MM.1S (cell line): ENCODE measurements at regions not wholly inside any gene's neighbourhood (a gene's known extent, or its start where the extent isn't known, plus 50 kb on each side); places are given as distances from the start of the nearest gene placed in this dataset.

ENCODE experiments used
- DNase-seq: peaks from one replicate; pipeline ENCODE4 v3.0.0-alpha.2; 2015
- H2AFZ ChIP-seq: fragments of 300-600 bp; sonication (generic); 2 replicates; pipeline ENCODE4 v1.6.0; 2016; ENCODE audit warnings: antibody characterized with exemption, low read length
- H3F3A ChIP-seq: fragments of 300-600 bp; sonication (generic); 2 replicates; pipeline ENCODE4 v1.6.1; 2016; ENCODE audit warnings: mild to moderate bottlenecking, antibody characterized with exemption, low read length, moderate library complexity, mixed read lengths; ENCODE audit not compliant: insufficient read depth
- H3K27ac ChIP-seq: fragments of 300-600 bp; sonication (generic); 2 replicates; pipeline ENCODE4 v1.5.1; 2016; ENCODE audit warnings: mild to moderate bottlenecking, low read length
- H3K27me3 ChIP-seq: fragments of 300-600 bp; sonication (generic); replicated peaks from 2 replicates; pipeline ENCODE4 v1.6.0; 2016; ENCODE audit warnings: low read length; ENCODE audit not compliant: insufficient read depth
- H3K36me3 ChIP-seq: fragments of 300-600 bp; sonication (generic); replicated peaks from 2 replicates; pipeline ENCODE4 v1.6.1; 2016; ENCODE audit warnings: mild to moderate bottlenecking, low read length, mixed read lengths; ENCODE audit not compliant: insufficient read depth
- H3K4me1 ChIP-seq: fragments of 300-600 bp; sonication (generic); 2 replicates; pipeline ENCODE4 v1.6.1; 2016; ENCODE audit warnings: low read length, mixed read lengths
- H3K4me2 ChIP-seq: fragments of 300-600 bp; sonication (generic); 2 replicates; pipeline ENCODE4 v1.6.0; 2016; ENCODE audit warnings: low read depth, low read length
- H3K4me3 ChIP-seq: fragments of 300-600 bp; sonication (generic); 2 replicates; pipeline ENCODE4 v1.5.1; 2016; ENCODE audit warnings: low read length, mixed read lengths
- H3K79me2 ChIP-seq: fragments of 300-600 bp; sonication (generic); 2 replicates; pipeline ENCODE4 v1.6.1; 2016; ENCODE audit warnings: mixed run types, low read length, mixed read lengths
- H3K9ac ChIP-seq: fragments of 300-600 bp; sonication (generic); 2 replicates; pipeline ENCODE4 v1.6.1; 2016; ENCODE audit warnings: low read length, mixed read lengths
- H3K9me2 ChIP-seq: fragments of 300-600 bp; sonication (generic); replicated peaks from 2 replicates; pipeline ENCODE4 v1.6.1; 2016; ENCODE audit warnings: mild to moderate bottlenecking, low read length, mixed read lengths; ENCODE audit not compliant: insufficient read depth
- H3K9me3 ChIP-seq: fragments of 300-600 bp; sonication (generic); replicated peaks from 2 replicates; pipeline ENCODE4 v1.6.1; 2016; ENCODE audit warnings: mild to moderate bottlenecking, low read length, mixed read lengths; ENCODE audit not compliant: insufficient read depth
- H4K20me1 ChIP-seq: fragments of 300-600 bp; sonication (generic); 2 replicates; pipeline ENCODE4 v1.6.1; 2016; ENCODE audit warnings: mild to moderate bottlenecking, low read length, moderate library complexity, mixed read lengths; ENCODE audit not compliant: insufficient read depth
- EZH2 ChIP-seq: fragments of 300-600 bp; sonication (generic); optimal IDR thresholded peaks from 2 replicates; pipeline ENCODE3; 2017; ENCODE audit warnings: low read depth, mild to moderate bottlenecking, antibody characterized with exemption, low read length, mixed read lengths
- EZH2phosphoT487 ChIP-seq: fragments of 300-600 bp; sonication (generic); IDR thresholded peaks from 2 replicates; pipeline ENCODE4 v1.6.1; 2018; ENCODE audit warnings: antibody characterized with exemption, low read length
- TF ChIP-seq, protein P1 (sequence below): fragments of 300-600 bp; sonication (generic); IDR thresholded peaks from 2 replicates; pipeline ENCODE4 v1.5.1; 2016; ENCODE audit warnings: antibody characterized with exemption, low read length, mixed read lengths

DNA sequence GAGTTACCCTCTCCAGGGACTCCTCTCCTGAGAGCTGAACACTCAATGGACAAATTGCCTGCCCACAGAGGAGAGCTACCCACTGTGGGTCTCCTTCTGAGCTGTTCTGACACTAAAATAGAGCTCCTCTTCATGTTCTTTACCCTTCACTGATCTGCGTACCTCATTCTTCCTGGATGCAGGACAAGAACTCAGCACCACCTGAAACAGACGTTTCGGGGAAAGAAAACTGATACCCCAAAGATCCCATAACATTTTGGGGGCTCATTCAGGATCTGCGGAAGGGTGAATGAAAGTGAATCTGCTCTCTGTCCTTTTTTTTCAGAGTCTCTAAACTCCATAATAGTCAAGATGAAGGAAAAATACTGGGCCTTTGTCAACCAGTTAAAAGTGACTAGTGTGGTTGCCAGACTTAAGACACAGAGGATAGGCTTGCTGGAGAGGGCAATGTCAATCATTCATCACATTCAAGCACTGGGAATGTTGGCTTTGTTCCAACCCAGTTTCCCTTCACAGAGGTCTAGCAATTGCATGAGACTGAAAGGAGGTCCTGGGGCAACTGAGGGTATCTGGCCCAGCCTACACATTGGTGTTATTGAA lies 136.7 kb upstream of the SLITRK6 start:
- Histone ChIP-seq H3K36me3 (no peaks in the 10 kb centered on the region), H3F3A (no peaks in the 10 kb centered on the region), H3K4me3 (no peak overlapping the region), H4K20me1 (no peaks in the 10 kb centered on the region), H3K4me1 (no peaks in the 10 kb centered on the region), H3K9ac (no peak overlapping the region), H3K9me2 (no peaks in the 10 kb centered on the region), H2AFZ (no peak overlapping the region), H3K27ac (no peak overlapping the region), H3K79me2 (no peaks in the 10 kb centered on the region), H3K4me2 (no peak overlapping the region), H3K9me3 (no peaks in the 10 kb centered on the region), H3K27me3 (no peaks in the 10 kb centered on the region)
- DNase-seq = no peak
- no peak for TF ChIP-seq EZH2
- TF ChIP-seq EZH2phosphoT487 = no peak
- TF ChIP-seq, protein P1, sequence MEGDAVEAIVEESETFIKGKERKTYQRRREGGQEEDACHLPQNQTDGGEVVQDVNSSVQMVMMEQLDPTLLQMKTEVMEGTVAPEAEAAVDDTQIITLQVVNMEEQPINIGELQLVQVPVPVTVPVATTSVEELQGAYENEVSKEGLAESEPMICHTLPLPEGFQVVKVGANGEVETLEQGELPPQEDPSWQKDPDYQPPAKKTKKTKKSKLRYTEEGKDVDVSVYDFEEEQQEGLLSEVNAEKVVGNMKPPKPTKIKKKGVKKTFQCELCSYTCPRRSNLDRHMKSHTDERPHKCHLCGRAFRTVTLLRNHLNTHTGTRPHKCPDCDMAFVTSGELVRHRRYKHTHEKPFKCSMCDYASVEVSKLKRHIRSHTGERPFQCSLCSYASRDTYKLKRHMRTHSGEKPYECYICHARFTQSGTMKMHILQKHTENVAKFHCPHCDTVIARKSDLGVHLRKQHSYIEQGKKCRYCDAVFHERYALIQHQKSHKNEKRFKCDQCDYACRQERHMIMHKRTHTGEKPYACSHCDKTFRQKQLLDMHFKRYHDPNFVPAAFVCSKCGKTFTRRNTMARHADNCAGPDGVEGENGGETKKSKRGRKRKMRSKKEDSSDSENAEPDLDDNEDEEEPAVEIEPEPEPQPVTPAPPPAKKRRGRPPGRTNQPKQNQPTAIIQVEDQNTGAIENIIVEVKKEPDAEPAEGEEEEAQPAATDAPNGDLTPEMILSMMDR = no peak

DNA sequence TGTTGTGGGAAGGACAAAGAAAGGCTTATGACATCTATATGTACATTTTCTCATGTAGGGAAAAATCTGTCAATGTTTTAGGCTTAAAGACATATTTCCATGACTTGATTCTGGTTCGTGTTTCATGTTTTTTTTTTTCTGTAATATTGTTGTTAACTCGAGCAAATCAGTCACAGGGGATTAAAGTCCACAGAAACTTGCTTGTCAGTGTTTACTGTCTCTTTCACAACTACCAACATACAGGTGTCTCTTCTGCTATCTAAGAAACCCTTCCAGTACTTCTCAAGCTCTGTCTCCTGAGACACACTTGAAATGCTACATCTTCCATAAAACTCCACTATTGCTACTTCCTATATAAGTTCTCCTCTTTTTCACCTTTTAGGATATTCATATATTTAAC lies 130.9 kb upstream of the SLITRK6 start:
- Histone ChIP-seq H3K27me3 (no peaks in the 10 kb centered on the region), H3K79me2 (no peaks in the 10 kb centered on the region), H4K20me1 (no peaks in the 10 kb centered on the region), H3K4me3 (no peak overlapping the region), H2AFZ (no peak overlapping the region), H3F3A (no peaks in the 10 kb centered on the region), H3K9me3 (no peaks in the 10 kb centered on the region), H3K9me2 (no peaks in the 10 kb centered on the region), H3K9ac (no peak overlapping the region), H3K4me2 (no peak overlapping the region), H3K4me1 (no peaks in the 10 kb centered on the region), H3K36me3 (no peaks in the 10 kb centered on the region), H3K27ac (no peak overlapping the region)
- no peak for DNase-seq
- TF ChIP-seq EZH2 (no peak), EZH2phosphoT487 (no peak)
- TF ChIP-seq, protein P1 = no peak

DNA sequence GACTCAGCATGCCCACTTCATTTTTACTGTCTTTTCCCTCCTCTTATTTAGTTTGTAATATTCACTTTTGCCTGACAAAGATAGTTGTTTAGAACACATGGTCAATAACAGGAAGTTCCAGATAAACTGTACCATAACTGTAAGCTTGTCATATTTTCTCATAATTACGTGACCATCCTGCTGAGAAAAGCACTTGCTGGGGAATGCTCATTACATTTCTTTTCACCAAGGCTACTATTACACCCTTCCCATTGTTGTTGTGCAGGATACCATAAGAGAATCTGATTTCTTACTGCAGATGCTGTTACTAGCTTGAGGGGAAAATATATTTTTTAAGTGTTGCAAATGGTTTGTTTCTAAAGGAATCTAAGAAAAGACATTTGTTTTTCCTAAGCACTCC lies 111.7 kb upstream of the SLITRK6 start:
- TF ChIP-seq EZH2 = no peak
- TF ChIP-seq EZH2phosphoT487 = no peak
- TF ChIP-seq, protein P1 = no peak
- Histone ChIP-seq H3K4me1 (no peaks in the 10 kb centered on the region), H3K9me3 (no peaks in the 10 kb centered on the region), H3K9me2 (no peaks in the 10 kb centered on the region), H3K4me3 (no peak overlapping the region), H3K36me3 (no peaks in the 10 kb centered on the region), H3F3A (no peaks in the 10 kb centered on the region), H2AFZ (no peak overlapping the region), H3K9ac (no peak overlapping the region), H3K27me3 (no peaks in the 10 kb centered on the region), H3K4me2 (no peak overlapping the region), H4K20me1 (no peaks in the 10 kb centered on the region), H3K79me2 (no peaks in the 10 kb centered on the region), H3K27ac (no peak overlapping the region)
- no peak for DNase-seq
